Suprapubic skin (tissue), 4 donors: ENCODE measurements at regions not wholly inside any gene's neighbourhood (a gene's known extent, or its start where the extent isn't known, plus 50 kb on each side); places are given as distances from the start of the nearest gene placed in this dataset.

Experiments
- DNase-seq, 2 donors: peaks; one replicate each; pipeline ENCODE4 v3.0.0-alpha.2; 2019; ENCODE audit warnings: low spot score in 2 of 2
- H3K27ac ChIP-seq: fragments of 200-600 bp; sonication (generic); one replicate; pipeline ENCODE4 v1.5.1; 2019
- H3K27me3 ChIP-seq: fragments of 200-600 bp; sonication (generic); one replicate; pipeline ENCODE4 v1.5.1; 2019
- H3K36me3 ChIP-seq: fragments of 200-600 bp; sonication (generic); one replicate; pipeline ENCODE4 v1.5.1; 2019
- H3K4me1 ChIP-seq: fragments of 200-600 bp; sonication (generic); one replicate; pipeline ENCODE4 v1.5.1; 2019
- H3K4me3 ChIP-seq: fragments of 200-600 bp; sonication (generic); one replicate; pipeline ENCODE4 v1.5.1; 2019; ENCODE audit warnings: mild to moderate bottlenecking
- H3K9me3 ChIP-seq: fragments of 200-600 bp; sonication (generic); one replicate; pipeline ENCODE4 v1.5.1; 2019
- CTCF ChIP-seq, 2 donors: fragments of 200-600 bp in 1 of 2; fragments of 450-650 bp in 1 of 2; sonication (generic) in 1 of 2; IDR thresholded peaks; one replicate each; pipeline ENCODE4 v1.5.1; 2016 to 2019; ENCODE audit warnings: antibody characterized with exemption in 2 of 2, mild to moderate bottlenecking in 1 of 2, moderate library complexity in 1 of 2
- EP300 ChIP-seq: sonication (generic); formaldehyde crosslinking; IDR thresholded peaks from one replicate; pipeline ENCODE4 v1.6.1; 2017; ENCODE audit warnings: antibody characterized with exemption
- POLR2A ChIP-seq, 2 donors: fragments of 450-650 bp; IDR thresholded peaks; one replicate each; pipeline ENCODE4 v1.6.1; 2017; ENCODE audit warnings: antibody characterized with exemption in 2 of 2, mild to moderate bottlenecking in 2 of 2, moderate library complexity in 2 of 2
- POLR2AphosphoS5 ChIP-seq, 3 donors: sonication (generic); formaldehyde crosslinking; IDR thresholded peaks; one replicate each; pipeline ENCODE4 v1.6.1; 2017; ENCODE audit warnings: antibody characterized with exemption in 3 of 3
- WGBS: methylation state at CpG from one replicate; pipeline ENCODE4 v1.1.5; 2018; 5-methylcytosine and 5-hydroxymethylcytosine counted together

- no peaks in the 10 kb centered on the region for H3K27me3 ChIP-seq
- no peaks in the 10 kb centered on the region for H3K9me3 ChIP-seq
- no peaks in the 10 kb centered on the region for H3K4me1 ChIP-seq
- 50% methylated on average over 3 of the region's 3 CpGs for WGBS
- DNase-seq: no peak
- TF ChIP-seq POLR2A (IDR thresholded peaks at IDR 0.05) (no peak), EP300 (no peak), CTCF (IDR thresholded peaks at IDR 0.05) (no peak), POLR2AphosphoS5 (IDR thresholded peaks at IDR 0.05) (no peak)
- H3K36me3 ChIP-seq: no peaks in the 10 kb centered on the region
- H3K4me3 ChIP-seq: no peak overlapping the region
- H3K27ac ChIP-seq: no peak overlapping the region
Observed at GRCh38 chr6:169009628-169010027, 244.0 kb downstream of the THBS2 start.

- Histone ChIP-seq H3K4me3 (no peak overlapping the region), H3K27ac (no peak overlapping the region), H3K27me3 (no peaks in the 10 kb centered on the region), H3K9me3 (no peaks in the 10 kb centered on the region), H3K36me3 (no peaks in the 10 kb centered on the region), H3K4me1 (no peaks in the 10 kb centered on the region)
- WGBS: 62% methylated on average over 4 of the region's 4 CpGs
- no peak for DNase-seq
- no peak for TF ChIP-seq POLR2AphosphoS5 (IDR thresholded peaks at IDR 0.05)
- TF ChIP-seq EP300: no peak
- no peak for TF ChIP-seq CTCF (IDR thresholded peaks at IDR 0.05)
- no peak for TF ChIP-seq POLR2A (IDR thresholded peaks at IDR 0.05)
Observed at GRCh38 chr6:169008641-169009257, 244.9 kb downstream of the THBS2 start.

- Histone ChIP-seq H3K4me1 (no peaks in the 10 kb centered on the region), H3K27me3 (no peaks in the 10 kb centered on the region), H3K36me3 (no peaks in the 10 kb centered on the region), H3K9me3 (no peaks in the 10 kb centered on the region), H3K27ac (no peak overlapping the region), H3K4me3 (no peak overlapping the region)
- no peak for DNase-seq
- TF ChIP-seq POLR2AphosphoS5 (IDR thresholded peaks at IDR 0.05) (no peak), POLR2A (IDR thresholded peaks at IDR 0.05) (no peak), EP300 (no peak), CTCF (IDR thresholded peaks at IDR 0.05) (no peak)
- WGBS: 84% methylated on average over 8 of the region's 8 CpGs
Observed at GRCh38 chr6:169005166-169005565, 248.5 kb downstream of the THBS2 start.

- Histone ChIP-seq H3K9me3 (no peaks in the 10 kb centered on the region), H3K4me1 (no peaks in the 10 kb centered on the region), H3K27me3 (no peaks in the 10 kb centered on the region), H3K27ac (no peak overlapping the region), H3K36me3 (no peaks in the 10 kb centered on the region), H3K4me3 (no peak overlapping the region)
- TF ChIP-seq POLR2A (IDR thresholded peaks at IDR 0.05): no peak
- no peak for TF ChIP-seq CTCF (IDR thresholded peaks at IDR 0.05)
- TF ChIP-seq POLR2AphosphoS5 (IDR thresholded peaks at IDR 0.05): no peak
- no peak for TF ChIP-seq EP300
- 88% methylated on average over 15 of the region's 15 CpGs for WGBS
- no peak for DNase-seq
Observed at GRCh38 chr6:169000022-169000421, 253.6 kb downstream of the THBS2 start.

- Histone ChIP-seq H3K4me3 (no peak overlapping the region), H3K27ac (no peak overlapping the region), H3K4me1 (no peaks in the 10 kb centered on the region), H3K9me3 (no peaks in the 10 kb centered on the region), H3K36me3 (no peaks in the 10 kb centered on the region), H3K27me3 (no peaks in the 10 kb centered on the region)
- TF ChIP-seq POLR2A (IDR thresholded peaks at IDR 0.05) (no peak), POLR2AphosphoS5 (IDR thresholded peaks at IDR 0.05) (no peak)
- WGBS: 68% methylated on average over 13 of the region's 13 CpGs
- DNase-seq: no peak
Observed at GRCh38 chr6:168999392-168999791, 254.3 kb downstream of the THBS2 start.

GRCh38 chr6:168996356-168996625, 257.4 kb downstream of the THBS2 start:
- Histone ChIP-seq H3K27ac (no peak overlapping the region), H3K36me3 (no peaks in the 10 kb centered on the region), H3K9me3 (no peaks in the 10 kb centered on the region), H3K27me3 (no peaks in the 10 kb centered on the region), H3K4me3 (no peak overlapping the region), H3K4me1 (no peaks in the 10 kb centered on the region)
- DNase-seq: no peak
- TF ChIP-seq CTCF (IDR thresholded peaks at IDR 0.05): no peak
- TF ChIP-seq POLR2A (IDR thresholded peaks at IDR 0.05): no peak
- no peak for TF ChIP-seq POLR2AphosphoS5 (IDR thresholded peaks at IDR 0.05)
- no peak for TF ChIP-seq EP300
- WGBS: 79% methylated on average over 9 of the region's 9 CpGs
